ENCODE measurements at regions not wholly inside any gene's neighbourhood (a gene's known extent, or its start where the extent isn't known, plus 50 kb on each side); places are given as distances from the start of the nearest gene placed in this dataset.

DNA sequence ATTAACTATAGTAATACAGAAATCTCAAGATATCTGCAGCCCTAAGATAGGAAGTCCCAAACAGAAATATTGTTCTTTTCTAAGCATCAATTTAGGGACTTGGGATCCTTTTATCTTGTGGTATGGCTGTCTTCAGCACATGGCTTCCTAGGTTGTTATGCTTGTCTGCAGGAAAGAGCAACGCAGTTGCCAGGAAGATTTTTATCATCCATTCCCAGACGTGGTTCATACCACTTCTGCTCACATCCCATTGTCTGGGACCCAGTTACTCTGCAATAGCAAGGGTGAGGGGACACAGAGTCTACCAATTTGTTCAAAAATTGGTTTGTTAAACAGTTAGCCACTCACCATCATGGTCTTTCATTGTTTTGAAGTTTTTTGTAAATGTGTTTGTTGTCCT, 85.6 kb upstream of the RXFP2 start:
- DNase-seq (ENCODE audit: low read depth), result no peak
- H3K4me3 ChIP-seq (ENCODE audit: low read depth, low read length), result no peak overlapping the region
- no peak for TF ChIP-seq CTCF (IDR thresholded peaks at IDR 0.05; ENCODE audit: low read depth, low read length, missing control alignments)

- TF ChIP-seq CTCF (IDR thresholded peaks at IDR 0.05; ENCODE audit: low read depth, low read length, missing control alignments), result no peak
- no peak for DNase-seq (ENCODE audit: low read depth)
- no peak overlapping the region for H3K4me3 ChIP-seq (ENCODE audit: low read depth, low read length)
These were observed 75.3 kb upstream of the RXFP2 start for GRCh38 chr13:31663880-31664585.

DNA sequence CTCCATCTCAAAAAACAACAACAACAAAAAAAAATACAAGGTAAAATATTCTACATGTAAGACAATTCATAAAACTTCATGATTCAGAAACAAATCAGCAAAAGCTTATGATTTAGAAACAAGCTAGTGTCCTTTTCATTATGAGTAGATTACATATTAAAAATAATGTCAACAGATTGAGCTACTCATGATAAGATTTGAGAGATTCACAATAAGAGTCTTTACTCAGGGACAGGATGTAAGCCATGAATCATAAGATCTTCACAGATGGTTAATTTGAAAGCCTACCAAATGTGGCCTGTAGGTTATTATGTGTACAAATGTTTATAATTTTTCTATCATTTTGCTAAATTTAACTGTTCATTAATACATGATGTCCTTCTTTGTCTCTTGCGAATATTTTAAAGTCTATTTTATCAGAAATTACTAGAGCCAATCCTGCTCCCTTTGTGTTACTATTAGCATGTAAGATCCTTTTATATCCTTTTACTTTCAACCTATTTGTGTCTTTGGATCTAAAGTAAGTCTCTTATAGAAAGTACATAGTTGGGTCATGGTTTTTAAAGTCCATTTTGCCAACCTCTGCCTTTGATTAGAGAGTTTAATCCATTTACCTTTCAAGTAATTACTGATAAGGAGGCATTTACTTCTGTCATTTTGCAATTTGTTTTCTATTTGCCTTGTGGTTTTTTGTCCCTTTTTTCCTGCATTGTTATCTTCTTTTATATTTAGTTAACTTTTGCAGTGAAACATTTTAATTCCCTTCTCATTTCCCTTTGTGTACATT, 68.3 kb upstream of the RXFP2 start:
- no peak for TF ChIP-seq CTCF (IDR thresholded peaks at IDR 0.05; ENCODE audit: low read depth, low read length, missing control alignments)
- no peak for DNase-seq (ENCODE audit: low read depth)
- H3K4me3 ChIP-seq (ENCODE audit: low read depth, low read length), result no peak overlapping the region

DNA sequence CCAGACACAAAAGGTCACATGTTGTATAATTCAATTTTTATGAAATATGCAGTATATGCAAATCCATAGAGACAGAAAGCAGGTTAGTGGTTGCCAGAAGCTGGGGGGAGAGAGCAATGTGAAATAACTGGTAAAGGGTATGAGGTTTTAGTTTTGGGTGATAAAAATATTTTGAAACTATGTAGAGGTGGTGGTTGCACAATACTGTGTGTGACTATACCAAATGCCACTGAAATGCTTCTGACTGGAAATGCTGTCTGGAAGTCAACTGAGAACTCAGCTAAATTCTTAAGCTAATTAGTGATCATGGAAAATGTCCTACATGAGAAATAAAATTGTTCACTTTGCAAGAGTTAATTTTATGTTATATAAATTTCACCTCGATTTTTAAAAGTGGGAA, 65.3 kb upstream of the RXFP2 start:
- no peak for DNase-seq (ENCODE audit: low read depth)
- no peak overlapping the region for H3K4me3 ChIP-seq (ENCODE audit: low read depth, low read length)

DNA sequence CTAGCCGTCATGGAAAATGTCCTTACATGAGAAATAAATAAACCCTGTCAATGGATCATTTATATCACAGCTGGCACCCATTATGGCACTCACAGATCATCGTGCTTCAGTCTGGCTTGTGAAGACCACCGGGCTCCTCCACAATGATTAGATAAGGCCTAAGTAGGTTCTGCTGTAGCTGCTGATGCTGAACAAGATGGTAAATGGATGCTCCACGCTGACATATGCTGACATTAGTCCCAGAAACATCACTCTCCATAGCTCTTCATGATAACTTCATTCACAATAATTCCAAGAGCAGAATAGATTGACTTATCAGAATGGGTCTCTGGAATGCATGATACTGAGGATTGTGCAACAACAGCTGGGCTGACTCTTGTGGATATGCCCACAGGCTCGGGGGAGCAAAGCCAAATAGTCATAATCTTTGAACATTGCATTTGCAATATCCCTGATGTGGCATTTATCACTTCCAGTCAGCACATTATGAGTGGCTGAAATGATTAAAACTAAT, 63.8 kb upstream of the RXFP2 start:
- H3K4me3 ChIP-seq (ENCODE audit: low read depth, low read length), result no peak overlapping the region
- no peak for DNase-seq (ENCODE audit: low read depth)
- TF ChIP-seq CTCF (IDR thresholded peaks at IDR 0.05; ENCODE audit: low read depth, low read length, missing control alignments), result no peak

More for the DNA sequence above, 65.3 kb upstream of the RXFP2 start:
- TF ChIP-seq CTCF (IDR thresholded peaks at IDR 0.05; ENCODE audit: low read depth, low read length, missing control alignments), result no peak

DNA sequence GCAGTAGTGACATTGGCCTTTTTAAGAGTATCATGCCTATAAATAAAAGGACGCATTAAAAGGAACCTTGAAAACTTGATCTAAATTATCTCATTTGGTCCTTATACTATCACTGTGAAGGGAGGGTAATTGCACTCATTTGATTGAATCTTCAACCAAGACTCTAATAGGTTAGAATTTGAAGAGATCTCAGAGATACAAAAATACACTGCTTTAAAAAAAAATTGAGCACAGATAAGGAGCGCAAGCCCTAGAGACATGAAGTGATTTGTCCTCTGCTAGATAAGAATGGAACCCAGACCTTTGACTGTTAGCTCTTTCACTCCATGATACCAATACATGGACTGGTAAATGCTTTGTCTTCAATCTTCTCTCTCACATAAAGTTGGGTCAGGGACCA, 58.2 kb upstream of the RXFP2 start:
- no peak overlapping the region for H3K4me3 ChIP-seq (ENCODE audit: low read depth, low read length)
- no peak for TF ChIP-seq CTCF (IDR thresholded peaks at IDR 0.05; ENCODE audit: low read depth, low read length, missing control alignments)

More for the DNA sequence above, 58.2 kb upstream of the RXFP2 start:
- DNase-seq (ENCODE audit: low read depth), result no peak
